Keratinocyte (primary cell): ENCODE measurements at regions not wholly inside any gene's neighbourhood (a gene's known extent, or its start where the extent isn't known, plus 50 kb on each side); places are given as distances from the start of the nearest gene placed in this dataset.
"Not testable (repeated sequence)": the region's sequence is repeated elsewhere in the genome, so short reads cannot be mapped to it uniquely, and the experiment has no call there.

Experiments used
- DNase-seq: peaks from one replicate; pipeline ENCODE4 v3.0.0-alpha.2; 2011; ENCODE audit warnings: low read depth, missing footprints, low spot score
- FAIRE-seq: peaks from 2 replicates; lab custom pipeline; 2011; peaks lifted over from hg19 to GRCh38; lab: Jason Lieb, UNC
- H2AFZ ChIP-seq: 2 replicates; pipeline ENCODE4 v1.6.0; 2012; ENCODE audit warnings: low read length, control low read depth, inconsistent platforms; ENCODE audit not compliant: control insufficient read depth
- H3K27ac ChIP-seq: 2 replicates; pipeline ENCODE4 v1.5.1; 2011; ENCODE audit warnings: low read length; ENCODE audit not compliant: control insufficient read depth, insufficient read depth
- H3K27me3 ChIP-seq: 3 replicates; pipeline ENCODE4 v1.6.0; 2011; ENCODE audit warnings: low read length; ENCODE audit not compliant: control insufficient read depth, insufficient read depth; ENCODE audit errors: extremely low read depth
- H3K36me3 ChIP-seq, 2 experiments: 2 replicates in 1 of 2; 3 replicates in 1 of 2; pipeline ENCODE4 v1.5.1; 2011; ENCODE audit warnings: low read length in 2 of 2, mild to moderate bottlenecking in 1 of 2; ENCODE audit not compliant: control insufficient read depth in 2 of 2, insufficient read depth in 2 of 2; ENCODE audit errors: extremely low read depth in 1 of 2
- H3K4me1 ChIP-seq: 3 replicates; pipeline ENCODE4 v1.5.1; 2011; ENCODE audit warnings: low read length; ENCODE audit not compliant: control insufficient read depth, insufficient read depth; ENCODE audit errors: extremely low read depth
- H3K4me2 ChIP-seq: 3 replicates; pipeline ENCODE4 v1.6.0; 2011; ENCODE audit warnings: low read depth, low read length; ENCODE audit not compliant: control insufficient read depth, insufficient read depth; ENCODE audit errors: extremely low read depth
- H3K4me3 ChIP-seq, 3 experiments: fragments of 200-600 bp in 1 of 3; sonication (generic) in 1 of 3; 2 replicates in 2 of 3; 3 replicates in 1 of 3; pipeline ENCODE4 v1.5.1; 2011 to 2016; ENCODE audit warnings: low read length in 3 of 3, mild to moderate bottlenecking in 3 of 3, control low read depth in 2 of 3, inconsistent platforms in 1 of 3, low read depth in 1 of 3, mixed read lengths in 1 of 3, mixed run types in 1 of 3, moderate library complexity in 1 of 3; ENCODE audit not compliant: control insufficient read depth in 2 of 3, insufficient read depth in 2 of 3; ENCODE audit errors: extremely low read depth in 1 of 3
- H3K79me2 ChIP-seq: 2 replicates; pipeline ENCODE4 v1.6.0; 2012; ENCODE audit warnings: low read length; ENCODE audit not compliant: control insufficient read depth, insufficient read depth
- H3K9ac ChIP-seq: 3 replicates; pipeline ENCODE4 v1.6.0; 2011; ENCODE audit warnings: low read length; ENCODE audit not compliant: control insufficient read depth, insufficient read depth; ENCODE audit errors: extremely low read depth
- H3K9me1 ChIP-seq: 3 replicates; pipeline ENCODE4 v1.6.0; 2011; ENCODE audit warnings: low read length; ENCODE audit not compliant: control insufficient read depth, insufficient read depth; ENCODE audit errors: extremely low read depth
- H3K9me3 ChIP-seq: 2 replicates; pipeline ENCODE4 v1.5.1; 2012; ENCODE audit warnings: low read depth, low read length; ENCODE audit not compliant: control insufficient read depth
- H4K20me1 ChIP-seq: 3 replicates; pipeline ENCODE4 v1.6.0; 2011; ENCODE audit warnings: low read length; ENCODE audit not compliant: control insufficient read depth, insufficient read depth; ENCODE audit errors: extremely low read depth
- EZH2 ChIP-seq: IDR thresholded peaks from one replicate; pipeline ENCODE4 v1.6.1; 2012; ENCODE audit warnings: inconsistent platforms, mild to moderate bottlenecking, low read length, moderate library complexity
- dilution Hi-C: fragments of 300-500 bp; cut with MboI; formaldehyde crosslinking; loops from one replicate; pipeline ENCODE4 v1.7.0; 2020; ENCODE audit warnings: low sequenced_read_pairs; ENCODE audit not compliant: extremely low pct_ligation_motif_present
- TF ChIP-seq, protein P1 (sequence below), 3 experiments: IDR thresholded peaks in 1 of 3; conservative IDR thresholded peaks in 1 of 3; optimal IDR thresholded peaks in 1 of 3; 2 replicates in 2 of 3; 3 replicates in 1 of 3; pipeline versions ENCODE3 to v1.5.1; 2011; ENCODE audit warnings: low read length in 3 of 3, mild to moderate bottlenecking in 3 of 3, moderate library complexity in 2 of 3, control low read depth in 1 of 3, inconsistent platforms in 1 of 3; ENCODE audit not compliant: insufficient read depth in 2 of 3; ENCODE audit errors: extremely low read depth in 1 of 3

DNA sequence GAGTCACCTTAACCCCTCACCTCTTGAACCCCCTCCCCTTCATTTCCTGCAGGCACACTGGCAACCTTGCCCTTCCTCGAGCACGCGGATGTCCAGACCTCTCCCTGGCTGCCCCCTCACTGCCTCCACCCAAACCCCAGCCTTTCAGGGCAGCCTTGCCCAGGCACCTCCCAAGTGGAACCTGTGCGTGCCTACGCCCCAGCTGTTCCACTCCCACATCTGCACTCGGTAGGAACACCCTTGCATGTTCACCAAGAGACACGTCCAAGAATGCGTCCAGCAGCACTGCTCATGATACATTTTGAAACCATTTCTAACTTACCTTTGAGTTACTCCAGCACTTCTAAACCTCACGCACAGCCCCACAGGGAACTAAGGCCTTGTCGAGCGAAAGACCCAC lies 93.8 kb upstream of the YWHAQ start:
- Histone ChIP-seq H3K79me2 (no peaks in the 10 kb centered on the region), H4K20me1 (no peaks in the 10 kb centered on the region), H3K4me3 (no peak overlapping the region), H3K27ac (no peak overlapping the region), H3K27me3 (no peaks in the 10 kb centered on the region), H2AFZ (no peak overlapping the region), H3K4me1 (no peaks in the 10 kb centered on the region), H3K9me3 (no peaks in the 10 kb centered on the region), H3K4me2 (no peak overlapping the region), H3K9me1 (no peaks in the 10 kb centered on the region), H3K36me3 (no peaks in the 10 kb centered on the region), H3K9ac (no peak overlapping the region)
- dilution Hi-C loops, result no loop called here
- no peak for DNase-seq
- TF ChIP-seq EZH2, result no peak
- TF ChIP-seq, protein P1, sequence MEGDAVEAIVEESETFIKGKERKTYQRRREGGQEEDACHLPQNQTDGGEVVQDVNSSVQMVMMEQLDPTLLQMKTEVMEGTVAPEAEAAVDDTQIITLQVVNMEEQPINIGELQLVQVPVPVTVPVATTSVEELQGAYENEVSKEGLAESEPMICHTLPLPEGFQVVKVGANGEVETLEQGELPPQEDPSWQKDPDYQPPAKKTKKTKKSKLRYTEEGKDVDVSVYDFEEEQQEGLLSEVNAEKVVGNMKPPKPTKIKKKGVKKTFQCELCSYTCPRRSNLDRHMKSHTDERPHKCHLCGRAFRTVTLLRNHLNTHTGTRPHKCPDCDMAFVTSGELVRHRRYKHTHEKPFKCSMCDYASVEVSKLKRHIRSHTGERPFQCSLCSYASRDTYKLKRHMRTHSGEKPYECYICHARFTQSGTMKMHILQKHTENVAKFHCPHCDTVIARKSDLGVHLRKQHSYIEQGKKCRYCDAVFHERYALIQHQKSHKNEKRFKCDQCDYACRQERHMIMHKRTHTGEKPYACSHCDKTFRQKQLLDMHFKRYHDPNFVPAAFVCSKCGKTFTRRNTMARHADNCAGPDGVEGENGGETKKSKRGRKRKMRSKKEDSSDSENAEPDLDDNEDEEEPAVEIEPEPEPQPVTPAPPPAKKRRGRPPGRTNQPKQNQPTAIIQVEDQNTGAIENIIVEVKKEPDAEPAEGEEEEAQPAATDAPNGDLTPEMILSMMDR (optimal IDR thresholded peaks at IDR 0.05 in 1 of 3, IDR thresholded peaks at IDR 0.05 in 1 of 3, conservative IDR thresholded peaks at IDR 0.05 in 1 of 3; ENCODE audit: extremely low read depth in 1 of 3, insufficient read depth in 2 of 3, low read length in 3 of 3), result no peak
- no peak for FAIRE-seq

DNA sequence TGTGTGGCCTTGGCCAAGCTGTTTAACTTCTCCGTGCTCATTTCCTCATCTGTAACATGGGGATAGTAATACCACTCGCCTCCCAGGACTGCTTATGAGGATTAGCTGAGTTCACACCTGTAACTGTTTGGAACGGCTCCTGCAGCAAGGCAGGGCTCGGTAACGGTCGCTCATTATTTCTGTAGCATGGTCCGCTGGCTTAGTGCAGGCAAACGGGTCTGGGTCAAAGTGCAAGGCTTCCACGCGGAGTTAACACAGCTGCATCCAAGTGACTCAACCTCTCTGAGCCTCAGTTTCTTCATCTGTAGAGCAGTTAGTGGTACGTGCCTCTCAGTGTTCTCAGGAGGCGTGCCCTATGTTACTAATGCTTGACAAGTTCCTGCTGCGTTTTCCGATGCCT lies 94.3 kb upstream of the YWHAQ start:
- no peaks in the 10 kb centered on the region for H3K79me2 ChIP-seq
- FAIRE-seq (no peak), DNase-seq (no peak)
- H3K9me1 ChIP-seq, result no peaks in the 10 kb centered on the region
- no peaks in the 10 kb centered on the region for H3K27me3 ChIP-seq
- H3K4me3 ChIP-seq, result no peak overlapping the region
- no peak overlapping the region for H3K27ac ChIP-seq
- H3K9me3 ChIP-seq, result no peaks in the 10 kb centered on the region
- TF ChIP-seq EZH2, result no peak
- TF ChIP-seq, protein P1 (optimal IDR thresholded peaks at IDR 0.05 in 1 of 3, IDR thresholded peaks at IDR 0.05 in 1 of 3, conservative IDR thresholded peaks at IDR 0.05 in 1 of 3; ENCODE audit: extremely low read depth in 1 of 3, insufficient read depth in 2 of 3, low read length in 3 of 3), result no peak
- dilution Hi-C loops, result no loop called here
- H3K4me2 ChIP-seq, result no peak overlapping the region
- H3K4me1 ChIP-seq, result no peaks in the 10 kb centered on the region
- no peaks in the 10 kb centered on the region for H4K20me1 ChIP-seq
- no peak overlapping the region for H3K9ac ChIP-seq
- H2AFZ ChIP-seq, result no peak overlapping the region
- H3K36me3 ChIP-seq, result no peaks in the 10 kb centered on the region

DNA sequence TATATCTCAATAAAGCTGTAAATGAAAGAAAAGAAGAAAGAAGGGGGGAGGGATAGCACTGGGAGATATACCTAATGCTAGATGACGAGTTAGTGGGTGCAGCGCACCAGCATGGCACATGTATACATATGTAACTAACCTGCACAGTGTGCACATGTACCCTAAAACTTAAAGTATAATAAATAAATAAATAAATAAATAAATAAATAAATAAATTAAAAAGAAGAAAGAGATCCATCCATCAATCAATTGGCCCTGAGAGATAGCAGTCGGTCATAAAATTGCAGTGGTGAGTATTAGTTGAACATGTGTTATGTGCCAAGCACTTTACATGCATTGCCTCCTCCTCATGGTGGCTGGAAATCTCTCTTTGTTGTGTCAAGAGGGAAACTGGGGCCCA lies 95.2 kb upstream of the YWHAQ start:
- H3K36me3 ChIP-seq, H3K79me2 ChIP-seq, DNase-seq, H3K9ac ChIP-seq, H2AFZ ChIP-seq, H3K4me2 ChIP-seq, H3K27me3 ChIP-seq, dilution Hi-C loops, H3K4me1 ChIP-seq, H3K9me3 ChIP-seq, H3K27ac ChIP-seq, H3K4me3 ChIP-seq, H4K20me1 ChIP-seq, H3K9me1 ChIP-seq, FAIRE-seq: not testable (repeated sequence)

DNA sequence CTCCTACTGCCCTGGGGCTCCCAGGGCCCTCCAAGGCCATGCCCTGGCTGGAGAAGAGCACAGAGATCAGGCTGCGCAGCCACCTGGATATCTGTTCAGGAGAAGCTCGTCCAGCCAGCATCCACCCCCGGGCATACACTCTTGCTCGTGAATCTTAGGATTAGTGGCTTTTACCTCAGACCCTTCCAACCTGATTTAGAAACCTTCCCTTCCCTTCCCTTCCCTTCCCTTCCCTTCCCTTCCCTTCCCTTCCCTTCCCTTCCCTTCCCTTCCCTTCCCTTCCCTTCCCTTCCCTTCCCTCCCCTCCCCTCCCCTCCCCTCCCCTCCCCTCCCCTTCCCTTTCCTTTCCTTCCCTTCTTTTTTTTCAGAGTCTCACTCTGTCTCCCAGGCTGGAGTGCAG lies 99.7 kb upstream of the YWHAQ start:
- FAIRE-seq, H3K9ac ChIP-seq, H3K9me3 ChIP-seq, DNase-seq, H2AFZ ChIP-seq, dilution Hi-C loops, H3K9me1 ChIP-seq, H3K27me3 ChIP-seq, H4K20me1 ChIP-seq, H3K4me1 ChIP-seq, H3K36me3 ChIP-seq, H3K4me2 ChIP-seq, H3K4me3 ChIP-seq, H3K79me2 ChIP-seq, H3K27ac ChIP-seq: not testable (repeated sequence)
